ENCODE measurements at regions not wholly inside any gene's neighbourhood (a gene's known extent, or its start where the extent isn't known, plus 50 kb on each side); places are given as distances from the start of the nearest gene placed in this dataset.

DNA sequence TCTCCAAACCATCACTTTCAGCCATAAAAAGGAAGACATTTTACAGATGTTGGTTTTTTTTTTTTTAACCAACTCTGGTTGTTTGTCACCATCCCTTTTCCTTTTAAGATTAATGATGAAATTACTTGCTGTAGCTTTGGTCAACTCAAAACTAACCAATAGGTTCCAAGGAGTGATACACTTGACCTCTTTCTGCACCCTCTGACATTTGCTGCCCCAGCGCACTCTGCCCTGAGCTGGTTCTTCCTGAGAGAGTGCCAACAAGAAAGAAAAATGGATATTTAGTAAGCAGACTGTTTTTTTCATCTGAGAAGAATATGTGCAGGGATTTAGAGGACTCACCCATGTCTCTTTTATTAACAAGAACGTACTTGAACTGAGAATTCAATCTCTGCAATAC is 520.0 kb downstream of the TXNL1 start:
- TF ChIP-seq, protein P1, sequence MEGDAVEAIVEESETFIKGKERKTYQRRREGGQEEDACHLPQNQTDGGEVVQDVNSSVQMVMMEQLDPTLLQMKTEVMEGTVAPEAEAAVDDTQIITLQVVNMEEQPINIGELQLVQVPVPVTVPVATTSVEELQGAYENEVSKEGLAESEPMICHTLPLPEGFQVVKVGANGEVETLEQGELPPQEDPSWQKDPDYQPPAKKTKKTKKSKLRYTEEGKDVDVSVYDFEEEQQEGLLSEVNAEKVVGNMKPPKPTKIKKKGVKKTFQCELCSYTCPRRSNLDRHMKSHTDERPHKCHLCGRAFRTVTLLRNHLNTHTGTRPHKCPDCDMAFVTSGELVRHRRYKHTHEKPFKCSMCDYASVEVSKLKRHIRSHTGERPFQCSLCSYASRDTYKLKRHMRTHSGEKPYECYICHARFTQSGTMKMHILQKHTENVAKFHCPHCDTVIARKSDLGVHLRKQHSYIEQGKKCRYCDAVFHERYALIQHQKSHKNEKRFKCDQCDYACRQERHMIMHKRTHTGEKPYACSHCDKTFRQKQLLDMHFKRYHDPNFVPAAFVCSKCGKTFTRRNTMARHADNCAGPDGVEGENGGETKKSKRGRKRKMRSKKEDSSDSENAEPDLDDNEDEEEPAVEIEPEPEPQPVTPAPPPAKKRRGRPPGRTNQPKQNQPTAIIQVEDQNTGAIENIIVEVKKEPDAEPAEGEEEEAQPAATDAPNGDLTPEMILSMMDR (IDR thresholded peaks at IDR 0.05): no peak
- TF ChIP-seq POLR2AphosphoS5 (IDR thresholded peaks at IDR 0.05): no peak

Data from sigmoid colon (tissue), 4 donors.